SHP77 (cell line): ENCODE measurements at regions not wholly inside any gene's neighbourhood (a gene's known extent, or its start where the extent isn't known, plus 50 kb on each side); places are given as distances from the start of the nearest gene placed in this dataset.

Source experiments
- DNase-seq, 2 experiments: peaks; one replicate each; lab custom pipeline; 2025; lab: John Stamatoyannopoulos, UW

GRCh38 chr2:16506366-16506765, 159.3 kb downstream of the CYRIA start:
- peak in 1 of 2 experiments; percentile 1 for DNase-seq

- no peak for DNase-seq
These were observed 168.9 kb downstream of the CYRIA start for GRCh38 chr2:16496426-16497388.

GRCh38 chr2:16495509-16496208, 170.0 kb downstream of the CYRIA start:
- no peak for DNase-seq

- DNase-seq, result no peak
These were observed 170.7 kb downstream of the CYRIA start for GRCh38 chr2:16494836-16495508.

GRCh38 chr2:16493788-16494187, 171.8 kb downstream of the CYRIA start:
- no peak for DNase-seq

GRCh38 chr2:16487686-16488085, 177.9 kb downstream of the CYRIA start:
- DNase-seq, result peak in 1 of 2 experiments; percentile 5

GRCh38 chr2:16485251-16485650, 180.4 kb downstream of the CYRIA start:
- no peak for DNase-seq

GRCh38 chr2:16482460-16482859, 183.2 kb downstream of the CYRIA start:
- DNase-seq, result no peak

GRCh38 chr2:16481351-16481750, 184.3 kb downstream of the CYRIA start:
- DNase-seq, result no peak

- no peak for DNase-seq
These were observed 185.9 kb downstream of the CYRIA start for GRCh38 chr2:16479721-16480120.

GRCh38 chr2:16478434-16479210, 187.0 kb downstream of the CYRIA start:
- DNase-seq, result no peak

GRCh38 chr2:16477648-16478047, 188.0 kb downstream of the CYRIA start:
- no peak for DNase-seq

- DNase-seq, result no peak
These were observed 188.8 kb downstream of the CYRIA start for GRCh38 chr2:16476866-16477265.

GRCh38 chr2:16475986-16476567, 189.6 kb downstream of the CYRIA start:
- DNase-seq, result no peak

- DNase-seq, result no peak
These were observed 190.0 kb downstream of the CYRIA start for GRCh38 chr2:16475586-16475985.

GRCh38 chr2:16473575-16473974, 192.1 kb downstream of the CYRIA start:
- no peak for DNase-seq

GRCh38 chr2:16470936-16471490, 194.6 kb downstream of the CYRIA start:
- no peak for DNase-seq

GRCh38 chr2:16466821-16467151, 198.8 kb downstream of the CYRIA start:
- no peak for DNase-seq

GRCh38 chr2:16466133-16466820, 199.4 kb downstream of the CYRIA start:
- no peak for DNase-seq

GRCh38 chr2:16464641-16465040, 201.0 kb downstream of the CYRIA start:
- DNase-seq, result no peak

- DNase-seq, result no peak
These were observed 202.7 kb downstream of the CYRIA start for GRCh38 chr2:16462958-16463357.
